HFFc6 (cell line): ENCODE measurements at regions not wholly inside any gene's neighbourhood (a gene's known extent, or its start where the extent isn't known, plus 50 kb on each side); places are given as distances from the start of the nearest gene placed in this dataset.

Experiments
- DNase-seq: peaks from one replicate; pipeline ENCODE4 v3.0.0-alpha.2; 2018
- H3K27ac Mint-ChIP-seq: 2 replicates; pipeline ENCODE4 v1.8.0; 2020; ENCODE audit warnings: mild to moderate bottlenecking, mixed read lengths
- H3K27me3 Mint-ChIP-seq: 2 replicates; pipeline ENCODE4 v1.8.0; 2021; ENCODE audit warnings: mild to moderate bottlenecking, moderate library complexity, mixed read lengths; ENCODE audit not compliant: insufficient read depth
- H3K36me3 Mint-ChIP-seq: 2 replicates; pipeline ENCODE4 v1.8.0; 2021; ENCODE audit warnings: low read depth, mixed read lengths
- H3K4me1 Mint-ChIP-seq: 2 replicates; pipeline ENCODE4 v1.8.0; 2020; ENCODE audit warnings: low read depth, mixed read lengths
- H3K4me3 Mint-ChIP-seq: 2 replicates; pipeline ENCODE4 v1.8.0; 2020; ENCODE audit warnings: mild to moderate bottlenecking, moderate library complexity, mixed read lengths
- H3K9me3 Mint-ChIP-seq: 2 replicates; pipeline ENCODE4 v1.8.0; 2020; ENCODE audit warnings: mild to moderate bottlenecking, mixed read lengths
- TF ChIP-seq, protein P1 (sequence below): fragments of 200-600 bp; sonication (generic); IDR thresholded peaks from 2 replicates; pipeline ENCODE4 v1.5.0; 2021; ENCODE audit warnings: antibody characterized with exemption, mild to moderate bottlenecking

DNA sequence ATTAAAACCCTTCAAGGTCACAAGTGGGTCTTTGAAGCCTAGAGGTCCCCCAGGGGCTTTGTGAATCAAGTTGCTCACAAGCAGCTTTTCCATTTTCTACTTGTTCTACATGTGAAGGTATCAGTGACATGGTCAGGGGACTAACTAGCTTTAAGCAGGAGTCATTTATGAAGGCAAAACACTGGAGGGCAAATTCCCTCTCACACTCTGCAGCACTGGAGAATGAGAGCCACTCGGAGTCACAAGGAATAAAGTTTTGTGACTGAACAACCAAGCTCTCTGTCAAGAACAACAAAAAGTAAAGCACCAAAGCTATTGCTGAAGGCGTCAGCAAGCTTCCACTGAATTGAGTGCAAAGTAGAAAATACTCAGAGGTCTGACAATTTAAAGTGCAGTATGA lies 609.0 kb downstream of the EDEM1 start:
- DNase-seq = no peak

DNA sequence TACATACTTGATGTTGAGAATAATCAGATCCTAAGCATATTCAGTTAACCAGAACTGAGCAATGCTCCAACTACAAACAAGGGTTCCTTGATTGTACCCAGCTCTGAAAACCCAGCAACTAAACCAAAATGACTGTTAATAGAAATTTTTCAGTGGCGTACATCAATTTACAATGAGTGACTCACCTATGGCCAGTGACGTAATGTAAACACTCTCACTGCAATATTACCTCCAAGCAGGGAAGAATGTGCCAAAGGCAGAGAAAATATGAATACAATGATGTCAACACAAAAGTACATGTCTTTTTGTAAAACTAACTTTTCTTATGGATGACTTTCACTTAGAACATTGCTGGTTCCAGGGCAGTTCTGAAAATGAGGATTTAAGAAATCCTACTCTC lies 611.3 kb downstream of the EDEM1 start:
- Mint-ChIP-seq H3K27me3 (peaks cover 2% of the 10 kb centered on the region; the same call in 1 of the 2 replicates), H3K4me3 (no peak overlapping the region), H3K9me3 (peaks cover 31% of the 10 kb centered on the region), H3K36me3 (no peaks in the 10 kb centered on the region), H3K27ac (no peak overlapping the region), H3K4me1 (no peaks in the 10 kb centered on the region)
- TF ChIP-seq, protein P1, sequence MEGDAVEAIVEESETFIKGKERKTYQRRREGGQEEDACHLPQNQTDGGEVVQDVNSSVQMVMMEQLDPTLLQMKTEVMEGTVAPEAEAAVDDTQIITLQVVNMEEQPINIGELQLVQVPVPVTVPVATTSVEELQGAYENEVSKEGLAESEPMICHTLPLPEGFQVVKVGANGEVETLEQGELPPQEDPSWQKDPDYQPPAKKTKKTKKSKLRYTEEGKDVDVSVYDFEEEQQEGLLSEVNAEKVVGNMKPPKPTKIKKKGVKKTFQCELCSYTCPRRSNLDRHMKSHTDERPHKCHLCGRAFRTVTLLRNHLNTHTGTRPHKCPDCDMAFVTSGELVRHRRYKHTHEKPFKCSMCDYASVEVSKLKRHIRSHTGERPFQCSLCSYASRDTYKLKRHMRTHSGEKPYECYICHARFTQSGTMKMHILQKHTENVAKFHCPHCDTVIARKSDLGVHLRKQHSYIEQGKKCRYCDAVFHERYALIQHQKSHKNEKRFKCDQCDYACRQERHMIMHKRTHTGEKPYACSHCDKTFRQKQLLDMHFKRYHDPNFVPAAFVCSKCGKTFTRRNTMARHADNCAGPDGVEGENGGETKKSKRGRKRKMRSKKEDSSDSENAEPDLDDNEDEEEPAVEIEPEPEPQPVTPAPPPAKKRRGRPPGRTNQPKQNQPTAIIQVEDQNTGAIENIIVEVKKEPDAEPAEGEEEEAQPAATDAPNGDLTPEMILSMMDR = no peak
- DNase-seq = no peak

More for the DNA sequence above, 609.0 kb downstream of the EDEM1 start:
- TF ChIP-seq, protein P1 = no peak
- H3K36me3 Mint-ChIP-seq = no peaks in the 10 kb centered on the region
- peaks cover 27% of the 10 kb centered on the region for H3K9me3 Mint-ChIP-seq
- no peak overlapping the region for H3K27ac Mint-ChIP-seq
- peaks cover 2% of the 10 kb centered on the region; the same call in 1 of the 2 replicates for H3K27me3 Mint-ChIP-seq
- no peak overlapping the region for H3K4me3 Mint-ChIP-seq
- no peaks in the 10 kb centered on the region for H3K4me1 Mint-ChIP-seq

DNA sequence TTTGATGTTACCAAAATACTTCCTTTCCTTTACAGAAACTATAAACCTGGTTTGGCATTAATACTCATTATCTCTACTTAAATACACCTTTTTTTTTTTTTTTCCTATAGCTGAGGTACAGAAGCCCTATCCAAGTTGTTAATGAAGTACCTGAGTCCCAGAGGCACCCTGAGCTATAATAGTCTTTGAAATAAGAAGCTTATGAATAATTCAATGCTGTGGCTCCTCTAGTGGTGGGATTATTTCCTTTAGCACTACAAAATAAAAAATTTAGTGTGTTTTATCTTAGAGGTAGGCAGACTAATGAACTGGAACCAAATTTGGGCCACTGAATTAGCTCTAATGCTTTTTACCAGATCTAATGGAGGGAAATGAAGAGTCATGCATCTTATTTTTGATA lies 611.9 kb downstream of the EDEM1 start:
- Mint-ChIP-seq H3K4me1 (no peaks in the 10 kb centered on the region), H3K27ac (no peak overlapping the region)

DNA sequence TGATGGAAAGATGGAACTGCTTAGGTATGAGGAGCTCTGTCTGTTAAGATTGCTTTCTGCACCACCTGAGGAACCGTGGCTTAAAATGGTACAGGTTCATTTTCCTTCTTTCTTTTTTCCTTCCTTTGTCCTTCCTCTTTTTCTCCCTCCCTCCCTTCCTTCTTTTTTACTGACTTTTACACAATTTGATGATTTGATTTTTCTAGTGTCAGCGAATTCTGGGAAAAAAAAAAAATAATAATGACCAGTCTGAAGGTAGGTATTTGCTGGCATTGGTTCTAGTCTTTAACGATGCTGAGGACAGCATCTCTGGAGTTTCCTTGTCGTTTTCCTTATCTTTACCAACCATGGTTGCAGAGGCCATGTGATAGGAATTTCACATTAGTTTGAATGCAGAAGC lies 613.5 kb downstream of the EDEM1 start:
- H3K36me3 Mint-ChIP-seq = no peaks in the 10 kb centered on the region

More for the DNA sequence above, 611.9 kb downstream of the EDEM1 start:
- DNase-seq = no peak
- Mint-ChIP-seq H3K27me3 (peaks cover 2% of the 10 kb centered on the region; the same call in 1 of the 2 replicates), H3K9me3 (peaks cover 25% of the 10 kb centered on the region), H3K4me3 (no peak overlapping the region), H3K36me3 (no peaks in the 10 kb centered on the region)
- TF ChIP-seq, protein P1 = no peak

DNA sequence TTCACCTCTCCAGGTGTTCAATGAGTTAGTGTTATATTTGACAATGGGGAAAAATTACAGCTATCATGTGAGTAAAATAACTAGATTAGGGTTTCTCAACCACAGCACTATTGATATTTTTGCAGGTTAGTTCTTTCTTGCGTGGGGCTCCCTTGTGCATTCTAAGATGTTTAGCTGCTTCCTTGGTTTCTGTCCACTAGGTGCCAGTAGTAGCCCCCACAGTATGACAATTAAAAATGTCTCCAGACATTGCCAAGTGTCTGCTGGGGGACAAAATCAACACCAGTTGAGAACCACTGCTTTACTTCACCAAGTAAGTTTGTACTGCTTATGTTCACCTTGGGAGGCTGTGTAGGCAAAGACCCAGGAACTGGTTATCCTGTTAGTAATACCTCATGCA lies 618.7 kb downstream of the EDEM1 start:
- H3K4me1 Mint-ChIP-seq = no peaks in the 10 kb centered on the region

More for the DNA sequence above, 613.5 kb downstream of the EDEM1 start:
- TF ChIP-seq, protein P1 = no peak
- Mint-ChIP-seq H3K9me3 (peaks cover 23% of the 10 kb centered on the region), H3K4me3 (no peak overlapping the region), H3K4me1 (no peaks in the 10 kb centered on the region), H3K27me3 (peaks cover 2% of the 10 kb centered on the region; the same call in 1 of the 2 replicates), H3K27ac (no peak overlapping the region)
- DNase-seq = no peak

More for the DNA sequence above, 618.7 kb downstream of the EDEM1 start:
- Mint-ChIP-seq H3K4me3 (no peak overlapping the region), H3K36me3 (no peaks in the 10 kb centered on the region), H3K9me3 (peaks cover 34% of the 10 kb centered on the region), H3K27ac (no peak overlapping the region), H3K27me3 (no peaks in the 10 kb centered on the region)
- TF ChIP-seq, protein P1 = no peak
- DNase-seq = no peak
